ENCODE measurements at regions not wholly inside any gene's neighbourhood (a gene's known extent, or its start where the extent isn't known, plus 50 kb on each side); places are given as distances from the start of the nearest gene placed in this dataset.

DNA sequence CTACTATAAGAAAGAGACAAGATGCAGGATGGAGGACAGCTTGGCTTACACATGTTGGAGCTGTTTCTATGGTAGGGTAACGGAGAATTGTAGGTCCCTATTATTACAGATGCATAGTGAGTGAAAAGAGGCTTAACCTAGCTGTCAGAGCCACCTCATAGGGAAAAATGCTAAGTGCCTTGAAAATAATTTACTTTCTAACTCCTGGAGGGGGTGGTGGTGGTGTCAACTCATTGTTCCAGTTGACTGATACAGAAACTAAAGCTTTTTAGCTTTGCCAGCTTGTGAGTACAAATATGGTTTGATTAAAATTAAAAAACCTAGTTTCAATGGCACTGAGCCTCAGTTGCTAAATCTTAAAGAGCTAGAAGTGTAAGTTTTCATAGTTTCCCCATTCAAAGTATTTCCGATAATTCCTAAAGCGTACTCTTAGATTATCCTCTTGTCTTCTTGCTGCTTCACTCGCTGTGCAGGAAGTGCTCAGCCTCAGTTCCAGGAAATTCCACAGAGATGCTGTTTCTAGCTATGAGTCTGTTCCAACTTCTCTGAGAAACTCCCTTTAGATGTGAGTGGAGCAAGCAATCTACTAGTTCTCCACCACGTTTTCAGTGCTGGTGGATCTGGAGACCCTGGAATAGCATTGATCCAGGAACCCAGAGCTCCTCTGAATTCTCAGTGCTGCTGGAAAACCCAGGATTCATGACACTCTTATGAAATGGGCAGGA, 265.2 kb downstream of the DMAC1 start:
- TF ChIP-seq, protein P1, sequence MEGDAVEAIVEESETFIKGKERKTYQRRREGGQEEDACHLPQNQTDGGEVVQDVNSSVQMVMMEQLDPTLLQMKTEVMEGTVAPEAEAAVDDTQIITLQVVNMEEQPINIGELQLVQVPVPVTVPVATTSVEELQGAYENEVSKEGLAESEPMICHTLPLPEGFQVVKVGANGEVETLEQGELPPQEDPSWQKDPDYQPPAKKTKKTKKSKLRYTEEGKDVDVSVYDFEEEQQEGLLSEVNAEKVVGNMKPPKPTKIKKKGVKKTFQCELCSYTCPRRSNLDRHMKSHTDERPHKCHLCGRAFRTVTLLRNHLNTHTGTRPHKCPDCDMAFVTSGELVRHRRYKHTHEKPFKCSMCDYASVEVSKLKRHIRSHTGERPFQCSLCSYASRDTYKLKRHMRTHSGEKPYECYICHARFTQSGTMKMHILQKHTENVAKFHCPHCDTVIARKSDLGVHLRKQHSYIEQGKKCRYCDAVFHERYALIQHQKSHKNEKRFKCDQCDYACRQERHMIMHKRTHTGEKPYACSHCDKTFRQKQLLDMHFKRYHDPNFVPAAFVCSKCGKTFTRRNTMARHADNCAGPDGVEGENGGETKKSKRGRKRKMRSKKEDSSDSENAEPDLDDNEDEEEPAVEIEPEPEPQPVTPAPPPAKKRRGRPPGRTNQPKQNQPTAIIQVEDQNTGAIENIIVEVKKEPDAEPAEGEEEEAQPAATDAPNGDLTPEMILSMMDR (IDR thresholded peaks at IDR 0.05; ENCODE audit: insufficient read depth, low read length, missing control alignments), result no peak
- ChIA-PET POLR2A (no interaction called here), CTCF (interaction anchor here (0.6 to 1.4 kb wide), 2 partner anchors 482 to 625 kb away, joined by 4 to 7 read pairs; no protein-coding TSS in a partner anchor)
- no peak for DNase-seq (ENCODE audit: low read depth, low spot score)
- no peak overlapping the region for H3K4me3 ChIP-seq (ENCODE audit: low read depth, low read length)

DNA sequence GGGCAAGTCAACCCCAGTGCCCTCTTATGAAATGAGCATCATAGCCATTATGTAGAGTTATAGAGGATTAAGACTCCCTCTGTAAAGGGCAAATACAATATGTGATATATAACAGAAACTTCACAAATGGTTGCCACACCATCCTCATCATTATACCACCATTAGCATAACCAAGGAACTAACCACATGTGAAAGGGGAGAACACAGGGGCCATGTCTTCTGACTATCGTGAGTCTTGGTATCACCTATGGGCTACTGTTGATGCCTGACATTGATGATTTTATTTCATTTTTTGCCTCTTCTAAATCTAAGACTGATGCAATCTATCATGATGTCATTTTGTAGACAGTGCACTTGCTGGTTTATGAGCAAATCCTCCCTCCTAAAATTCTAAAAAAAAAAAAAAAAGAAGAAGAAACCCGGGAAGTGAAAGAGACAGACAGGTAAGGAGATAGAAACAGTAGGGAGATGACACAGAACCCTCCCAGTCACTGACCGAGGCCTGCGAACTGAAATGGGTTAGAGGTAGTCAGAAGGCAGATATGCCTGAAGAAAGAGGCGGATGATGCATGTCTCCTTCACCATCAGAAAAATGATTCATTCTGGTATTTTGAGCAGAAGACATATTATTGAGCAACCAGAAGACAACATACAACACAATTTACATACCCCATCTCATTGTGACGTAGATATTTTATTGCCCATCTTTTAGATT, 266.0 kb downstream of the DMAC1 start:
- ChIA-PET POLR2A (no interaction called here), CTCF (interaction anchor here (1.4 kb wide), 1 partner anchor 624 kb away, joined by 7 read pairs; no protein-coding TSS in a partner anchor)
- H3K4me3 ChIP-seq (ENCODE audit: low read depth, low read length), result no peak overlapping the region
- DNase-seq (ENCODE audit: low read depth, low spot score), result no peak
- TF ChIP-seq, protein P1 (IDR thresholded peaks at IDR 0.05; ENCODE audit: insufficient read depth, low read length, missing control alignments), result no peak

DNA sequence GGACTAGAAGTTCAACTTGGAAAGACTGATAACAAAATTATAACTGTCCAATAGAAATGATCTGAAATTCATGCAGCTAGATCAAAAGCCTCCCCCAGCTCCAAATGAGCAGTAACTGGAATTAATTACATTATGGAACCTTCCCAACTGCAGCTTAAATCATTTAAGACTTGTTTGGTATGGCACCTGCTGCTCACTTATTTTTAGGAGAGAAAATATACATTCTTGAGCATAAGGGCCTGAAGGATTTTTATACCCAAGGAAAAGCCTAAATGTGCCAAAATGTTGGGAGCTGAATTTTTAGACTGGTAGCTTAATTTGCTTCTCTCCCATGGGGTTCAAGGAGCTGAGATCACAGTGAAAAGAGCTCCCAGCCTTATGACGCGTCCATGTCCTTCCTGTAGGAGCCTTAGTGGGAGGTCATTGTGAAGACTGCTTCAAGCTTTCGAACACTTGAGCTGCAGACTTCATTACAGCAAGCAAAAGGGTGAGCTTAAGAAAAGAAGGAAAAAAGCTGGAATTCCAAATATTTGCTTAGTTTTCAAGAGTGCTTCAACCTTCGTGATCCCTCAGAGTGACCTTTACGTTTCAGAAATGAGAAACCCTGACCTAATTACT, 276.0 kb downstream of the DMAC1 start:
- DNase-seq (ENCODE audit: low read depth, low spot score), result no peak

DNA sequence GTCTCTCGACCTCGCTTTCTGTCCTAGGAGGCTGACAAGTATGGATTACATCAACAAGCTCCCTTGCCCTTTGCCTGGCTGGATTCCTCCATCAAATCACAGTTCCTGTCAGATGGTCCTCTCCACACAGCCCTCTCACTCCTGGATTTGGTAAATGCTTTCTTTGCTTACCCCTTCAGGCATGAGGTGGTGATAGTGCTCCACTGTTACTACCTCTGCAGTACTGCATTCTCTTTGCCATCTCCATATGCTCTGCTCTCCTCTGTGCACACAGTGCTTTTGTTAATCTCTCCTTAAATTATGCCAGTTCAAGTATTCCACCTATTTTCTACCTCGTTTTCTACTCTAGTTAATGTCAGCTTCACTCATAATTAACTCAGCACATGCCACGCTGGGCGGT, 279.2 kb downstream of the DMAC1 start:
- TF ChIP-seq, protein P1 (IDR thresholded peaks at IDR 0.05; ENCODE audit: insufficient read depth, low read length, missing control alignments), result no peak
- no peak overlapping the region for H3K4me3 ChIP-seq (ENCODE audit: low read depth, low read length)
- no peak for DNase-seq (ENCODE audit: low read depth, low spot score)
- CTCF ChIA-PET, result no interaction called here
- POLR2A ChIA-PET, result no interaction called here

More for the DNA sequence above, 276.0 kb downstream of the DMAC1 start:
- CTCF ChIA-PET, result no interaction called here
- TF ChIP-seq, protein P1 (IDR thresholded peaks at IDR 0.05; ENCODE audit: insufficient read depth, low read length, missing control alignments), result no peak
- POLR2A ChIA-PET, result no interaction called here
- no peak overlapping the region for H3K4me3 ChIP-seq (ENCODE audit: low read depth, low read length)

DNA sequence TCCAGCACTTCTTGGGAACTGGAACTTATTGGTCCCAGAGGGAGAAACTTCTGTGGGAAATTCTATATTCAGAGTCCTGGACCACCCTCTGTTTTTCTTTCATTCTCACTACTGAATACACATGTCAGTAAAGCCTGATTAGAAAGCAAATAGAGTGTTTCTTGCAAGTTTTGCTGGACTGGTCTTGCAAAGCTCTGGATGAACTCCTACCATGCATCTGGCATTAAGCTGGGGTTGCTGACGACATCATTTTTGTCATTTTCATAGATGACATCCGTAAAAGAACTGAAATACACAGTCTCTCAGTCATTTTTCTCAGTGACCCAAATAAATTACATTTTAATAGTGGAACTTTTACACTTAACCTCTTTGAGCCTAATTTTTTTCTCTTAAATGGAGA, 283.2 kb downstream of the DMAC1 start:
- TF ChIP-seq, protein P1 (IDR thresholded peaks at IDR 0.05; ENCODE audit: insufficient read depth, low read length, missing control alignments), result no peak
- ChIA-PET CTCF (no interaction called here), POLR2A (no interaction called here)
- DNase-seq (ENCODE audit: low read depth, low spot score), result no peak
- H3K4me3 ChIP-seq (ENCODE audit: low read depth, low read length), result no peak overlapping the region

DNA sequence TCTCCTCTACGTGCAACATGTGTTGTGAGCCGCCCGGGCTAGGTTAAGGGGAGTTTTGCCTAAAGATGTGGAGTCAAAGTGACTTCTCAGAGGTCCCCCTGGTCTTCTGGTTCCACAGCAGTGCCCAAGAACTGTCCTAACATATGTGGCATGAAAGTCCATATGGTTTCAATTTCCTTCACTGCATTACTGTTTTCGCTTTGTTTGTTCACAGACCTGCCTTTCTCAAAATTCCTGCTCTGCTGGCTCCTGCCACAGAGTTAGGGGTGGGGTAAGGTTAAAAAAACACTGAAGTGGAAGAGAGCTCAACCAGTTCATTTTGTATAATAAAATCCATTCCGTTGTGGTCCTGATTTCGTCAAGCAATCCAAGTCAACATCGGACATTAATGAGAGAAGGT, 289.4 kb downstream of the DMAC1 start:
- ChIA-PET CTCF (no interaction called here), POLR2A (no interaction called here)
- TF ChIP-seq, protein P1 (IDR thresholded peaks at IDR 0.05; ENCODE audit: insufficient read depth, low read length, missing control alignments), result no peak
- DNase-seq (ENCODE audit: low read depth, low spot score), result no peak
- H3K4me3 ChIP-seq (ENCODE audit: low read depth, low read length), result no peak overlapping the region
